Choroid plexus epithelial cell (primary cell): ENCODE measurements at regions not wholly inside any gene's neighbourhood (a gene's known extent, or its start where the extent isn't known, plus 50 kb on each side); places are given as distances from the start of the nearest gene placed in this dataset.

Experiments
- DNase-seq: peaks from one replicate; pipeline ENCODE4 v3.0.0-alpha.2; 2010; ENCODE audit warnings: low read depth
- H3K4me3 ChIP-seq: 2 replicates; pipeline ENCODE4 v1.5.1; 2011; ENCODE audit warnings: low read depth, mild to moderate bottlenecking, control low read depth, low read length, moderate library complexity
- TF ChIP-seq, protein P1 (sequence below): conservative IDR thresholded peaks from 2 replicates; pipeline ENCODE4 v1.5.1; 2011; ENCODE audit warnings: low read depth, mild to moderate bottlenecking, control low read depth, inconsistent platforms, low read length, moderate library complexity

DNA sequence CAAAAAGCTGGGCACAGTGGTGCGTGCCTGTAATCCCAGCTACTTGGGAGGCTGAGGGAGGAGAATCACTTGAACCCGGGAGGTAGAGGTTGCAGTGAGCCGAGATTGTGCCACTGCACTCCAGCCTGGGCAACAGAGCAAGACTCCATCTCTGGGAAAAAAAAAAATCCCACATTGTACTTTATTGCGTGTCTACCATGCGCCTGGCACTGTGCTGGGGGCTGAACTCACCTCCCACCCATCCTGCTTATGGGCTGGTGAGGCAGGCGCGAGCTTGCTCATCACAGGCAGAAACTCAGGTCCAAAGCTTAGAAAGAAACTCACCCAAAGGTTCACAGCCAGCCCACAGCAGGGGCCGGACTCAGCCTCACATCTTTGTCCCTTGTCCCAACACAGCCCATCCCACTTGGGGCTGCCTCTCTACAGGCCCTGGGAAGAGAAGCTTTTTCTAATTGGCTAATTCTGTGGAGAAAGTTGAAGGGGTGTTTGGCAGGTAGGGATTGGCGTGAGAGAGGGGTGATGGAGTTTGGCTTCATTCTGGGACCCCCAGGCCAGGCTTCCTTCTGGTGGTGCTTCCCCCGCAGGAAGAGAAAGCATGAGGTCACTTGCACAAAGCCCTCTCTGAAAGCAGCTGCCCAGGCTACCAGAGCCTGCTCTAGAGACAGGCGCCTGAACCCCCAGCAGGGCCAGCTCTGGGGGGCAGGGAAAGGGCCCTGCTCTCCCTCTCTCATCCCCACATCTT is 122.6 kb upstream of the SMAD3 start:
- no peak for DNase-seq
- H3K4me3 ChIP-seq, result no peak overlapping the region
- TF ChIP-seq, protein P1, sequence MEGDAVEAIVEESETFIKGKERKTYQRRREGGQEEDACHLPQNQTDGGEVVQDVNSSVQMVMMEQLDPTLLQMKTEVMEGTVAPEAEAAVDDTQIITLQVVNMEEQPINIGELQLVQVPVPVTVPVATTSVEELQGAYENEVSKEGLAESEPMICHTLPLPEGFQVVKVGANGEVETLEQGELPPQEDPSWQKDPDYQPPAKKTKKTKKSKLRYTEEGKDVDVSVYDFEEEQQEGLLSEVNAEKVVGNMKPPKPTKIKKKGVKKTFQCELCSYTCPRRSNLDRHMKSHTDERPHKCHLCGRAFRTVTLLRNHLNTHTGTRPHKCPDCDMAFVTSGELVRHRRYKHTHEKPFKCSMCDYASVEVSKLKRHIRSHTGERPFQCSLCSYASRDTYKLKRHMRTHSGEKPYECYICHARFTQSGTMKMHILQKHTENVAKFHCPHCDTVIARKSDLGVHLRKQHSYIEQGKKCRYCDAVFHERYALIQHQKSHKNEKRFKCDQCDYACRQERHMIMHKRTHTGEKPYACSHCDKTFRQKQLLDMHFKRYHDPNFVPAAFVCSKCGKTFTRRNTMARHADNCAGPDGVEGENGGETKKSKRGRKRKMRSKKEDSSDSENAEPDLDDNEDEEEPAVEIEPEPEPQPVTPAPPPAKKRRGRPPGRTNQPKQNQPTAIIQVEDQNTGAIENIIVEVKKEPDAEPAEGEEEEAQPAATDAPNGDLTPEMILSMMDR, result no peak

DNA sequence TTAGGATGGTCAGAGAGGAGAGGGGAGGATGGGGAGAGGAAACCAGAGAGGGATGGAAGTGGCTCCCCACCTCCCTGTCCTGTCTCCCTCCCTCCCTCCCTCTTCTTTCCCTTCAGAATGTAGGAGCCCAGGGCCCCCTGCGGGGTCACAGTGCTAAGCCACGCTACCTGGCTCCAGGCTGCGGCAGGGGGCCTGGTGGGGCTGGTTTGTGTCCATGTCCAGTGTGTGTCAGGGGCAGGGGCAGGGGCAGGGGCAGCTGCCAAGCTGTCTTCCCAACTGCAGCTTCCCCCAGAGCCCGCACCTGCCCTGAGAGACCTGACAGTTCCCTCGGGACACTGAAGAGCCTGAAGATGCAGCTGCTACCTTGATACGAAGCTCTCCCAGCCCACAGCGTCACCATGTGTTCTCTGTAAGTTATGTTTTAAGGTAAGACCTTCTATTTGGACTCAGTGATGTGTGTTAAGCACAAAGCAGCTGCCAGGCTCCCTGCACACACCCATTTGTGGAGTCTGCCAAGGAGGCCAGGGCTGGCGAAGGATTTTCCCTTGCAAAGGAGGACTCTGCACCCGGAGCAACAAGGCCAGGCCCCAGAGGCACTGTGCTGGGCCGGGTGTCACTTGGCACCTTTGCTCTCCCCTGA is 121.8 kb upstream of the SMAD3 start:
- H3K4me3 ChIP-seq, result no peak overlapping the region
- DNase-seq, result no peak
- TF ChIP-seq, protein P1, result no peak

DNA sequence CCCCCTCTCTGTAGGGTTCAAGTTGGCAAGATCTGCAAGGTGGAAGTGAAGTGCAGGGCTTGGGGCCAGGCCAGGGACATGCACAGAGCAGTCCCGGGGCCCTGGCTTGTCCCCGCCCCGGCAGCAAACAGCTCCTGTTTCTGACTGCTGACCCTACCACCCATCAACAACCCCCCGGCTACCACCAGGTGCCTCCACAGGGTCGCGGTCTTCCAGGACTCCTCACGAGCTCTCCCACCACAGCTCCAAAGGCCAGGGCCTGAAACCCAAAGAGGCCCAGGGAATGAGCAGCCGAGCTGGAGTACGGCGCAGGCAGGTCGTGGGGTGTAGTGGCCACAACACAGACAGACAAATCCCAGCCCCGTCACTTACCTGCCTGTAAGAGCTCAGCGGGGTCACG is 121.3 kb upstream of the SMAD3 start:
- TF ChIP-seq, protein P1, result no peak
- DNase-seq, result no peak
- H3K4me3 ChIP-seq, result no peak overlapping the region

DNA sequence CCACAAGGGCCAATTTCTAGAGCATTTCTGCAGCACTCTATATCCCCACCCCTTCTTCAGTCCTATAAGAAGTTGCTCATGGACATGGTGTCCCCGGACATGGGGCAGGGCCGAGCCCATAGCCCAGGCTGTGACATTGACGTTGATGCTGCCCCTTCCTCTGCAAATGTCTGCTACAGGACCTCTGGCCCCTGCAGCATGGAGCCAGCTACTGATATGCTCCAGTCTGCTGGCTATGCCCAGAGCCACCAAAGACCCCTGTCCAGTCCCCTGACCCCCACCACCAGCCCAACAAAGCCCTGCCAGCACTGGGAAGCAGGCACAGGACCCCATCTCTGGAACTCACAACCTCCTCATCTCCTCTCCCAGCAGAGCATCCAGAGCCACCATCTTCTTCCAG is 120.1 kb upstream of the SMAD3 start:
- no peak for DNase-seq
- no peak overlapping the region for H3K4me3 ChIP-seq
- TF ChIP-seq, protein P1, result no peak

DNA sequence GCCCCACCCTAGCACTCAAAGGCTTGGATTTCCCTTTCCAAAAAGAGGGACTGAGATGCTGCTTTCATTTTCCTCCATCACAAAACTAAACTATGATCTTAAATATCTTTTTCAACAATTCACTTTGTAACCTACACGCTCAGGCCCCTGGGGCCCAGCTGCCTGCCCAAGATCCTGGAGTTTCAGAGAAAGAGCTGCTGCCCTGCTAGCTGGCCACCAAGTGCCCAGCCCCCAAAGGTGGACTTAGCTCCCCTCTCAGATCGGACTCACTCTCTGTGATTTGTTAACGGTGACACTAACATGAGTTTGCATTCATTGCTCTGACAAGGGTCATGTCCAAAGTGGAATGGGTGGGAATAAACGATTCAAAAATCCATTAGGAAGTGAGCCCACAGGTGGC is 119.6 kb upstream of the SMAD3 start:
- H3K4me3 ChIP-seq, result no peak overlapping the region
- TF ChIP-seq, protein P1, result no peak
- no peak for DNase-seq

DNA sequence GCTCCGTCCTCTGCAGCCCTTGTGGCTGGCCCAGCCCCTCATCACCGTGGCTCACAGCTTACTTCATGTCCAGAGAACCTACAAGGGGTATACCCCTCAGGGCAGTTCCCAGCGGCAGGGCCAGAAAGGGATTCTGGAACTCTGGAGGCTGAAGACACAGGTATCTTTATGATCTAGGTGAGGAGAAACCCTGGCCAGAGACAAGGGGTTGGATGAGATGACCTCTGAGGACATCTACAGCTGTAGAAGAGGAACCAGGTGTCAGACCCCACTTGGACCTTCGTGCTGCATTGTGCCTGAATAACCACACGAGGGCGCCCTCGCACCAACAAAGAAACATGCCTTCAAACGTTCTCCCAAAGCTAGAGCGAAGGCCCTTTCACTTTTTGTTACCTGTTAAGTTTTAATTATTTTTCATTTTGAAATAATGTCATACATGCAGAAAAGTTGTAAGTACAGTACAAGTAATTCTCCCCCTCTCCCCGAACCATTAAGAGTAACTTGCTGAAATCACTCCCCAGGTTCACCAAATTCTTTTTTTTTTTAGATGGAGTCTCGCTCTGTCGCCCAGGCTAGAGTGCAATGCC is 118.7 kb upstream of the SMAD3 start:
- TF ChIP-seq, protein P1, result peak; percentile 89
- DNase-seq, result peak; percentile 81

More for the DNA sequence above, 118.7 kb upstream of the SMAD3 start:
- no peak overlapping the region for H3K4me3 ChIP-seq
